SKM-1 (cell line): ENCODE measurements at regions not wholly inside any gene's neighbourhood (a gene's known extent, or its start where the extent isn't known, plus 50 kb on each side); places are given as distances from the start of the nearest gene placed in this dataset.
A peak's percentile ranks its signal among the peaks of the same experiment; 100 is the strongest.
"Not testable (repeated sequence)": the region's sequence is repeated elsewhere in the genome, so short reads cannot be mapped to it uniquely, and the experiment has no call there.

Experiments used
- DNase-seq: peaks from one replicate; lab custom pipeline; 2025; ENCODE audit not compliant: unreplicated experiment; lab: John Stamatoyannopoulos, UW

DNA sequence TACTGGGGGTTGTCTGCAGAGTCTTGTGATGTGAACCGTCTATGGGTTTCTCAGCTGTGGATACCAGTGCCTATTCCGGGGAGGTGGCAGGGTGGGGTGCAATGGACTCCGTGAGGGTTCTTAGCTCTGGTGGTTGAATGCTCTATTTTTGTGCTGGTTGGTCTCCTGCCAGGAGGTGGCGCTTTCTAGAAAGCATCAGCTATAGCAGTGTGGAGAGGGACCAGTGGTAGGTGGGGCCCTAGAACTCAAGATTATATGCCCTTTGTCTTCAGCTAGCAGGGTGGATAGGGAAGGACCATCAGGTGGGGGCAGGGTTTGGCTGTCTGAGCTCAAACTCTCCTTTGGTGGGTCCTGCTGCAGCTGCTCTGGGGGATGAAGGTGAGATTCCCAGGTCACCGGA, 127.3 kb upstream of the PLD5 start:
- no peak for DNase-seq

DNA sequence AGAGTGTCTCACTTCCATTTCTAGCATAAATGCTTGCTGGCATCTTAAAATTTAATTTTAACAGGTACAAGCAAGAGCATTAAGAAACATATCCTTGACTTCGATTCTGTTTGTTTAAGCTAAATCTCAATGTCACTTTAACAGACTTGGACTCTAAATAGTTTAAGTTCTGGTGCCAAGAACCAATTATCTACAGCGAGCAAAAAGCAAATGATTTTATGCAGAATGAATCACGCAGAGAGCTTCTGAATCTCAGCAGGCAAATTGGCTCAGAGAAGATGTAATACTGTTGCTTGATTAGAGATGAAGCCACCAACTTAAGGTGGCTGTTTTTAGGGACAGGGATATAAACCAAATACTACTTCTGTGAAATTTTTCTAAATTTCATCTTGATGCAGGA, 117.0 kb upstream of the PLD5 start:
- DNase-seq: no peak

DNA sequence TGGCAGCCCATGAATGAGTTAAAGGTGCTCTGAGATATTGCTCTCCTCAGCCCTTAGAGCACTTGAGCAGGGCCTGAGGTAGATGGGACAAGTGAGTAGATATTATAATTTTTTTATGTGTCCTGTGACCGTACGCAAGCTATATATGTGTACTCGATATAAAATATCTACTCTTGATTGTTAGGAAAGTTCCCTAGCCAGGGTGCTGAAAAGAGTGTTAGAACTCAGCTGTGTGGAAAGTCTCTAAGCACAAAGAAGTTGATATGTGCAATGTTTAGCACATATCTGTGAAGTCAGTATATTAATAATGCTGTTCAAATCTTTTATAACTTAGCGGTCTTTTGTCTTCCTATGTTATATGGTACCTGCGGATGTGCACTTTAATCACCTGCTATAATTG, 114.6 kb upstream of the PLD5 start:
- DNase-seq: no peak

DNA sequence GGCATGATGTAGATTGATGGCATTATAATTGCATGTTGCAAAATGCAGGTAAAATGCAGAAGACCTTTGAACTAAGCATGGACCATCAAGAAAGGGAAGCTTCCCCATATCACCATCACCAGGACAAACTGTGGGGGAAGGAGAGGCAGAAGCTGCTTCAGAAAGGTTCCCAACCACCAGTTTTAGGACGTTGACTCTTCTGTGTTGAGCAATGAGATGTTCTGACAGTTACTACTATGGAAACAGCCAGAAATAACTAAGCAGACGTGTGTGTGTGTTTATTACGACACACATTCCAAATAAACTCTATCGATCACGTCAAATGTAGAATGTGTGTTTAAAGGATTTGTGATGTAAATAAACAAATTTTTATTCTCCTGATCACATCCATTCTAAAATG, 110.2 kb upstream of the PLD5 start:
- DNase-seq: peak; percentile 90

DNA sequence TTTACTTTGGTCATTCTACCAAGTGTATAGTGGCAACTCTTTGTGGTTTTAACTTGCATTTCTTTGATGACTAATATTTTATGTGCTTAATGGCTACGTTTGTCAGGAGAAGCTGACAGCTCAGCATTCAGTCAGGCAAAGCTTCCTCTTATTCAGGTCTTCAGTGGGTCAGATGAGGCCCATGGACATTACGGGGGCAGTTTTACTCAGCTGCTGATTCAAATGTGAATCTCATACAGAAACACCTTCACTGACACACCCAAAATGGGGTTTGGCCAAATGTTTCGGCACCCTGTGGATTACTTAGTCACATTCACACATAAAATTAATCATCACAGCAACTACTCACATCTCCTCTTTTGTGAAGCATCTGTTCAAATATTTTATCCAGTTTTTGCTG, 104.9 kb upstream of the PLD5 start:
- DNase-seq: no peak

DNA sequence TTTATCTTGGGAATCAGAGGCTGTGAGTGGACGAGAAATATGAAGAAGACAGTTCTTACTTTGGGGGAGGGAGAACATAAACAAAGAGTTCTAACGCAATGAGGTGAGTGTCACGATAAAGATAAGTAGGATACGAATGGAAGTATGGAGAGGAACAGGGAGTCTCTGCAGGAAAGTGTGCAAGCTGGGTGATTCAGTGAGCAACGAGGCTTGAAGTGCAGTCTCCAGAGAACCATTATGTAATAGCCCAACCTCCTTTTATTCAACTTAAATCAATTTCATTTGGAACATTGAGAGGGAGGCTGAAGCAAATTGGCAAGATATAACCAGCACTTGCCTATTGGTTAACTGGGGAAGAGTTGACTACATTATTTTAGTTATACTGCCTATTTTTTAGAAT, 99.3 kb upstream of the PLD5 start:
- no peak for DNase-seq

DNA sequence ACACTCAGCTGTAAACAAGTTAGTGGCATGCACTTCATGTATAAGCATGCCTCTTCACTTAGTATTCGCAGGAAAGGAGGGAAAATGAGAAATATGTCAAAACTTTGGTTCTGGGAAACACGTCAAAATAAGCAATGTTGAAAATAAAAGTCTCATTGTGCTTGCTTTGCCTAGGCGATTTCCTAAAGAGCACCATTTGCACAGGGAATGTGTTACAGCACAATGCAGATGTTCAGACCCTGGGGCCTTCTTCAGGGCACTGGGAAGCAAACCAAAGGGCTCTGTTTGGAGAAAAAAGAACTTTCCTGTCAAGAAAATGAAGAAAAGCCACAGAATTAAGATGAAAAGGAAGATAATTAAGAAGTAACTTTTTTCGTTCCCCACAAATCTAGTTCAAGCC, 98.6 kb upstream of the PLD5 start:
- no peak for DNase-seq

DNA sequence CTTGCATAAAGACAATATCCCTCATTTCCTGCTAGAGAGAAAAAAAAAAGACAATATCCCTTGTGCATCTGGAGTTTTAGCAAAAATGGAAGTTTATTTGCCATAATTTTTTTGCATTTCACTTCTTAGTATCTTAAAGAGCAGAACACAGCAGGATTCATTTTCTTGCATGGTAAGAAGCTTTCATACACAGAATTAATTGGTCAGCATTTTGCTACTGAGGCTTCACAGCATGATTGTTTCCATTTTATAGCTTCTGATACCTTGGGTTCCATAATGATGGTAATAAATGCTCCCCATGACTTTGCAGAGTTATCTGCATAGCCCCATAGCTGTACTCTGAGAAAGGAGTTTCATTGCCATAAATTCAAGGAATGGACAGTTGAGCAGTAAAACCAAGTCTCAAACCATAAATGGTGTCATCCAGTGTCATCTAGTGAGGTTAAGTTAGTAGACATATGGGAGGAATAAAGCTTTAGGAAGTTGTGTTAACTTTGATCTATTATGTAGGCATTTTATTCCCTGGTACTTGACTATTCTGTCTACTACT, 88.8 kb upstream of the PLD5 start:
- DNase-seq: no peak

DNA sequence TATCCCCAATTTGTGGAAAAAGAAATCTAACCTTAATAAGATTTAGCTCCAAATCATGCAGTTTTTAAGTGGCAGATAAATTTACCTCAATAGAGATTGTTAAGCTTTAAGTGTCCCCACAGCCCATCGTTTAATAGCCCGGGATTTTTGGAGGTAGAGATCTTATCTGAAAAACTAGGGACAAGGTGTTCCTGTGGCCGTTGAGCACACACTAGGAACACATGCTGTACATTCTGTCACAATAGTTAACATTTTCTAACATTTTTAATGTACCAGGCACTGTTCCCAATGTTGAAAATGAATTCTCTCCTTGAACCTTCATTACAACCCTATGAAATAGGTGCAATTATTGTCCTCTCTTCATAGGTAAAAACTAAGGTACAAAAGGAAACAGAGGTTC, 85.7 kb upstream of the PLD5 start:
- DNase-seq: no peak

DNA sequence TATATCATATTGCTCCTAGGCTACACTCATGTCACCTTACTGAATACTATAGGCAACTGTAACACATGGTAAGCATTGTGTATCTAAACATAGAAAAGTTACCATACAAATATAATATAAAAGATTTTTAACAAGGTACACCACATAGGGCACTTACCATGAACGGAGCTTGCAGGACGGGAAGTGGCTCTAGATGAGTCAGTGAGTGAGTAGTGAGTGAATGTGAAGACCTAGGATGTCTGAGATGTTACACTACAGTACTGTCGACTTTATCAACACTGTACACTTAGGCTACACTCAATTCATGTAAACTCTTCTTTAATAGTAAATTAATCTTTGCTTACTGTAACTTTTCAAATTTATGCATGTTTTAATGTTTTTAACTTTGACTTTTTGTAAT, 81.0 kb upstream of the PLD5 start:
- DNase-seq: no peak

DNA sequence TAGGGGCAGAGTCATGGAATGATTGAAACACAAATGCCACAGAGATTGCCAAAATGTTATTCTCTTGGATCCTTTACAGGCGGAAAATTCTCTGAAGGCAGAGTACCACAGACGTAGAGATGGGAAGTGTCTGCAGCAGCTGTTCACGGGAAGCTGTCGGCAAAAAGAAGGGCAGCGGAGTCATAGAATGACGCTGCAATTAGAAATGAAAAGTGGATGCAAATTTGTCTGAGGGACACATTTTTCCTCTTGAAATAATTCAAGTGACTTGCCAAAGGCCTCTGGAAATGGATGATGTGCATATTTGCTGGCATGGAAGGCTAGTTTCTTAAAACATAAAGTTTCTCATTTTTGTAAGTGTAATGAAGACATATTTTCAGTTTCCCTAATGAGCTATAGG, 77.5 kb upstream of the PLD5 start:
- no peak for DNase-seq

DNA sequence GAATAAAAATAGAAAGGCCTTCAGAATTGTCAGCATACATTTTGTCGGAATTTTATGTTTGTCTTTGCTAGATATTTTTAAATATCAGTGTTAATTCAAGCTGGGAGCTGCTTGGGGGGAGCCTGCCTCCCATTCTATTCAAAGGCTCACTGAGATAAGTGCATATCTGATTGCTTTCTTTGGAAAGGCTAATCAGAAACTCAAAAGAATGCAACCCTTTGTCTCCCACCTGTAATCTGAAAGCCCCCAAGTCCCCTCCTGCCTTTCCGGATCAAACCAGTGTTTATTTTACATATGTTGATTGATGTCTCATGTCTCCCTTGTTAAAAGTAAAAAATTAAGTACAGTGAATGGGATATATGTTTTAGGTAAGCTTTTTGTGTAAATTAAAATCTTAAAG, 69.3 kb upstream of the PLD5 start:
- DNase-seq: not testable (repeated sequence)

DNA sequence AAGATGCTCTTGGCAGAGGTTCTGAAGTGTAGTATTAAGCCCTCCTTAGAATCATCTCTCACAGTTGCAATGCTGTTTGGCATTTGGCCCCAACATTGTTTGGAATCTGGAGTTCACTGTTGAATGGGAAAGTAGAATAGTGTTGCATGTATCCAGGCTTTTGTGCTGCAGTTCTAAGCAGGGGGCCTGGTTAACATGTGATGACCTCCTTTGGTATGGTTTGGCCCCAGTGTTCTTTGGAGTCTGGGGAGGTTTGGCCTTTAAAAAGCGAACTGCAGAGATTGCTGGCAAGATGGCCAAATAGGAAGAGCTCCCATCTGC, 61.8 kb upstream of the PLD5 start:
- no peak for DNase-seq

DNA sequence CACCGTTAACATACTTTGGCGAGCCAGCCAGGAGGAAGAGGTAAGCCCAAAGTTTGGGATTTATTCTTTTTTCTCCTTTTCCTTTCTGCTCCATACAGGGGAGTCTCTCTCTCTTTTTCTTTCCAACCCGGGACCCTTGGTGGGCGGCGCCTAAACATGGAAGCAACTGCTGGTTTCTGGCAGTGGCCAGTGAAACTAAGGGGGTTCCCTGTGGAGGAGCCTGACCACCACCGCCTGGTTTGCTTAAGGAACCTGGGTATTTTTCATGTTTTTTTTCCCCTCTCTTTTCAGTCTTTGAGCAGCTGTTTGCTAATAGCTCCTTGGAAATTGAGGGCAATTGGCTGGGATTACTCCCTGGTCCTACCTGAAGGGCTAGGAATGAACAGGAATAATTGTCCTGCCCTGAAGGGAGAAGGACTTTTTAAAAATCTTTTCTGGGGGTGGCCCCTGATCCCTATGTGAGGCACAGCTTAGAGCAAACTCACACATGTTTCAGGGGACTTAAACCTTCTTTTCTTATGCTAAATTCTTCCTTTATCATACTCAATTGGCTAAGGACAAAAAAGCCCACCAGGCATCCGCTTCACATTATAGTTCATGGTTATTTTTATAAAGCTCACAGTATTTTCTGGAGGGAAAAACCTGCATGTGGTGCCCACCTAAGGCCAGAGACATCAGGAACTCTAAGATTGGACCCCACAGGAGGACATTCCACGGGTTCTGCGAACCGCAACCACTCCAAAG, 61.3 kb upstream of the PLD5 start:
- no peak for DNase-seq

DNA sequence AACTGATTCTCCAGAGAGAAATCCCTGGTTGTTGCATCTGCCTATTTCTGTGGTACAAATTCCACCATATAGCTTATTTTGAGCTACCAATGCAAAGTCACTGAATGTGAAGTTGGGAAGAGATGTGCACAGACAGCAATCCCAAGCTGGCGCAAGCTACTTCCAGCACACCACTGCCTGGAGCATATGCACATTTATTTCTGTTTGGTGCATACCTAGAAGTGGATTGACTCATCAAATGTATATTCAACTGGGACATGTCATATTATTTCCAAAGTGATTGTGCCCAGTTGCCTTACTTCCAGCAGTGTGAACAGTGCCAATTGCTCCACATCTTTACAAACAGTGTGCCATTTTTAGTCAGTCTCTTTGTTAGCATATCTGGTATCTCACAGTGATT, 58.2 kb upstream of the PLD5 start:
- no peak for DNase-seq

DNA sequence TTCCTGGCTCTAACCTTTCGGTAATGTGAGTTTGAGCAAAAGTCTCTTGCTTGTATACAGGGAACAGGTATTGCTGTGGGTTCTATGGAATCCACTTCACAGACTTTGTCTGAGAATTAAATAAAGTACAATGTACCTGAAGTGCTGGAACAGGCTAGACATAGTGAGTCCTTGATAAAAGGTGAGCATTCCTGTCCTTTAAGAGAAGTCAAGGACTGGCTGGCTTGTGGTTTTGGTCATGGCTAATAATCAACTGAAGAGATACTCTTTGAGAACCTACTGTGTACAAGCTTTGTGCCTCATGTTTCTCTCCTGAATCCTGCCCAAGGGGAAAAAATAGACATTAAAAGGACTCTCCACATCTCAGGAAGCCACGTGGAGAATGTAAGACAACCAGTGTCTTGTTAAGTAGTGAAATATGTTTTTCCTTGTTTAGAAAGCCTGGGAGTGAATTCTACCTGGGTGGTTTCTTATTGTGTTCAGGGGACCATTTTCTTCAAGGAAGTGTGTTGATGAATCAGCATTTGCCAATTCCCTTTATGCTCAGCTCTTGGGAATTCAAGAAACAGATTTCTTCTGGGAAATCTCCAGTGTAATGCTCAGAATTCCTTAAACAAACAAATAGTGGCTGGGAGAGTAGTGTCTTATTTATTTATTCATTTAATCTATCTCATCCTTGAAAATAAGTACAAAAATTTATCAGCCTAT, 55.2 kb upstream of the PLD5 start:
- no peak for DNase-seq
